ENCODE measurements at regions not wholly inside any gene's neighbourhood (a gene's known extent, or its start where the extent isn't known, plus 50 kb on each side); places are given as distances from the start of the nearest gene placed in this dataset.

DNA sequence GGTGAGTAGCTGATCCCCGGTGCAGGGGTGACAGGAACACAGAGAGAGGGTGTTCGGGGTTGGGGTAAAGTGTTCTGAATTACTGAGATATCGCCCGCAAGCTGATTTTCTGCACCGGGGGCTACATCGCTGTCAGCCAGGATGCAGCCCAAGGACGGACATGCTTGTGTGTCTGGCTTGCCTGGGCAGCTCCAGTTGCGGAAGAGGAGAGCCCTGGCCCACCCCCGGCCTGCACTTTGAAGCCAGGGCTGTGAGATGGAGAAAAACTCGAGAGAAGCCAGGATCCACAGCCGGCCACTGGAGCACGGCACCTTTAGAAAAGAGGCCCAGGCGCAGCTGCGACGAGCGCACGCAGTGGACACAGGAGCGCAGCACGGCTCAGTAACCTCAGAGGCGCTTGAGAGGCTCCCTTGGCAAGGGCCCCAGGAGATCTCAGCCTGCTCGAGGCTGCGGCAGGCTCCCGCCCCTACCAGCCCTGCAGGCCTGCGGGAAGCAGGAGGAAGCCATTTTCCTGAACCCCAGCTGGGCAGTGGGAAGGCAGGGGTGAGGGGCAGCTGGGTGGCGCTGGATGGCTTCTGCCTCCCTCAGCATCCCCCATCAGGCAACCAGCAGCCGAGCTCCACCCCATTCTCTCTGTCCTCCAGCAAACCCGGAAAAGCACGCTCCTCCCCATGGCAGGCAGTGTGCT, 59.2 kb downstream of the C9orf50 start:
- TF ChIP-seq, protein P1, sequence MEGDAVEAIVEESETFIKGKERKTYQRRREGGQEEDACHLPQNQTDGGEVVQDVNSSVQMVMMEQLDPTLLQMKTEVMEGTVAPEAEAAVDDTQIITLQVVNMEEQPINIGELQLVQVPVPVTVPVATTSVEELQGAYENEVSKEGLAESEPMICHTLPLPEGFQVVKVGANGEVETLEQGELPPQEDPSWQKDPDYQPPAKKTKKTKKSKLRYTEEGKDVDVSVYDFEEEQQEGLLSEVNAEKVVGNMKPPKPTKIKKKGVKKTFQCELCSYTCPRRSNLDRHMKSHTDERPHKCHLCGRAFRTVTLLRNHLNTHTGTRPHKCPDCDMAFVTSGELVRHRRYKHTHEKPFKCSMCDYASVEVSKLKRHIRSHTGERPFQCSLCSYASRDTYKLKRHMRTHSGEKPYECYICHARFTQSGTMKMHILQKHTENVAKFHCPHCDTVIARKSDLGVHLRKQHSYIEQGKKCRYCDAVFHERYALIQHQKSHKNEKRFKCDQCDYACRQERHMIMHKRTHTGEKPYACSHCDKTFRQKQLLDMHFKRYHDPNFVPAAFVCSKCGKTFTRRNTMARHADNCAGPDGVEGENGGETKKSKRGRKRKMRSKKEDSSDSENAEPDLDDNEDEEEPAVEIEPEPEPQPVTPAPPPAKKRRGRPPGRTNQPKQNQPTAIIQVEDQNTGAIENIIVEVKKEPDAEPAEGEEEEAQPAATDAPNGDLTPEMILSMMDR (IDR thresholded peaks at IDR 0.05; ENCODE audit: borderline replicate concordance, insufficient read depth, low read depth, low read length) = no peak
- no peak overlapping the region for H3K4me3 ChIP-seq (ENCODE audit: low read depth, low read length)

DNA sequence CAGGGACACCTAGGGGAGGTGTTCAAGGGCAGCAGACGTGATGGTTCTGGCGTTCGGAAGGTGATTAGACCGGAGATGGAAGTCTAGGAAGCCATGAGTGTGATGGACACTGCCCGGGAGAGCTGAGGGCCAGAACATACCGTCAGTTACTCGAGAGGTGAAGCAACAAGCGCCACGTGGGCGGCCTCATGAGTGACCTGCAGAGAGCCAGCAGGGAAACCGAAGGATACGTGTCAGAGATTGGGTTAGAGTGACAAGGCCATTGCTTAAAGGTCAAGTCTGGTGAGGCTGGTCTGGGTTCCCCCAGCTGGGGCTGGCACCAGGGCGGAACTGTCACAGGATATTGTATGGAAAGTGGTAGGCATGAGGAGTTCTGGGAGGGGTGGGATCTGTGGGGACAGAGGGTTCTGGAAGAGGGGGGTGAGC, 60.0 kb downstream of the C9orf50 start:
- TF ChIP-seq, protein P1 (IDR thresholded peaks at IDR 0.05; ENCODE audit: borderline replicate concordance, insufficient read depth, low read depth, low read length) = no peak
- H3K4me3 ChIP-seq (ENCODE audit: low read depth, low read length) = no peak overlapping the region

- no peak overlapping the region for H3K4me3 ChIP-seq (ENCODE audit: low read depth, low read length)
- TF ChIP-seq, protein P1 (IDR thresholded peaks at IDR 0.05; ENCODE audit: borderline replicate concordance, insufficient read depth, low read depth, low read length) = no peak
Observed at GRCh38 chr9:129559506-129559881, 61.4 kb downstream of the C9orf50 start.

GRCh38 chr9:129558551-129559505, 62.1 kb downstream of the C9orf50 start:
- H3K4me3 ChIP-seq (ENCODE audit: low read depth, low read length) = no peak overlapping the region
- TF ChIP-seq, protein P1 (IDR thresholded peaks at IDR 0.05; ENCODE audit: borderline replicate concordance, insufficient read depth, low read depth, low read length) = no peak

DNA sequence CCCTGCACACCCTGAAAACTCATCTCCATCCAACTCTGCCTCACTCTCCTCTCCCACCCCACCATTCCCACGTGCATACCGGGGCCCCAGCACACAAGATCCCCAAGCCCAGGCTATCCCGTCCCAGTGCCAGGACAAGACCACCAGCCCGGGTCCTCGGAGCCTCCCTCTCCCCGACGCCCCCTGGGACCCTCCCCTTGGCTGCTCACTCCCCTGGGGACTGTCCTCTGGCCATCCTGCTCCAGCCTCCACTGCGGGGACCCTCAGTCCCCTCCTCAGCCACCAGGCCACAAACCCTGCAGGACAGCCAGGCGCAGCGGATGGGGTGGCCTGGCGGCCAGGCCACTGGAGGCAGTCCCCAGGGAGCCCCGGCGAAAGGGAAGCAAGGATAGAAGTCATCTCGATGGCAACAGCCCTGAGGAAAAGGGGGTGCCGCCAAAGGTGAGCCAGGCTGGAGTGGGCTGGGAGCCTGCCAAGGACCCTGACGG, 62.8 kb downstream of the C9orf50 start:
- TF ChIP-seq, protein P1 (IDR thresholded peaks at IDR 0.05; ENCODE audit: borderline replicate concordance, insufficient read depth, low read depth, low read length) = no peak
- no peak overlapping the region for H3K4me3 ChIP-seq (ENCODE audit: low read depth, low read length)

GRCh38 chr9:129557192-129558036, 63.5 kb downstream of the C9orf50 start:
- TF ChIP-seq, protein P1 (IDR thresholded peaks at IDR 0.05; ENCODE audit: borderline replicate concordance, insufficient read depth, low read depth, low read length) = no peak
- no peak overlapping the region for H3K4me3 ChIP-seq (ENCODE audit: low read depth, low read length)
